GM12878 (cell line): ENCODE measurements at regions not wholly inside any gene's neighbourhood (a gene's known extent, or its start where the extent isn't known, plus 50 kb on each side); places are given as distances from the start of the nearest gene placed in this dataset.

ENCODE experiments used
- ATAC-seq: fragments of 200-7000 bp; cut with Tn5 transposase; 3 replicates; pipeline ENCODE4 v1.9.1; 2020; ENCODE audit warnings: mild to moderate bottlenecking, moderate library complexity
- BruUV-seq: library from RNA; stranded (reverse); fragments of 400-500 nt; replicated peaks from 2 replicates; lab custom pipeline; 2021; lab: Mats Ljungman, UMichigan
- CTCF ChIA-PET: fragments of 300-600 bp; sonication (Branson Sonifier 250); formaldehyde crosslinking; extraction: SDS; loops from one replicate; lab custom pipeline; 2021; ENCODE audit warnings: inconsistent platforms; lab: Yijun Ruan, JAX
- POLR2A ChIA-PET: fragments of 350-600 bp; formaldehyde crosslinking; extraction: SDS; loops from one replicate; lab custom pipeline; 2021; ENCODE audit warnings: inconsistent platforms; lab: Charles Lee
- RAD21 ChIA-PET: fragments of 300-600 bp; sonication (Branson Sonifier 250); formaldehyde crosslinking; loops from one replicate; lab custom pipeline; 2023; ENCODE audit warnings: antibody characterized with exemption; ENCODE audit not compliant: unreplicated experiment; lab: Charles Lee
- SMC1A ChIA-PET: fragments of 300-600 bp; sonication (Branson Sonifier 250); formaldehyde crosslinking; loops from one replicate; lab custom pipeline; 2023; ENCODE audit not compliant: unreplicated experiment, uncharacterized antibody; lab: Charles Lee
- DNase-seq: peaks from one replicate; pipeline ENCODE4 v3.0.0-alpha.2; 2011; ENCODE audit warnings: low read depth, low spot score
- FAIRE-seq: peaks from 3 replicates; lab custom pipeline; 2011; peaks lifted over from hg19 to GRCh38; lab: Jason Lieb, UNC
- H2AFZ ChIP-seq: 2 replicates; pipeline ENCODE4 v1.6.0; 2011; ENCODE audit warnings: low read depth, low read length, control low read depth; ENCODE audit not compliant: control insufficient read depth
- H3K27ac ChIP-seq: 2 replicates; pipeline ENCODE4 v1.5.1; 2011; ENCODE audit warnings: control low read depth; ENCODE audit not compliant: control insufficient read depth, insufficient read depth
- H3K27me3 ChIP-seq, 2 experiments: replicated peaks in 1 of 2; 2 replicates each; pipeline versions ENCODE4 v1.6.0 to v1.6.1; 2011; ENCODE audit warnings: low read length in 1 of 2; ENCODE audit not compliant: control insufficient read depth in 2 of 2, insufficient read depth in 2 of 2
- H3K36me3 ChIP-seq, 2 experiments: 2 replicates each; pipeline ENCODE4 v1.5.1; 2011; ENCODE audit warnings: low read length in 1 of 2; ENCODE audit not compliant: control insufficient read depth in 2 of 2, insufficient read depth in 2 of 2
- H3K4me1 ChIP-seq: 2 replicates; pipeline ENCODE4 v1.6.1; 2011; ENCODE audit warnings: mild to moderate bottlenecking, low read length, moderate library complexity, mixed read lengths; ENCODE audit not compliant: control insufficient read depth, insufficient read depth
- H3K4me2 ChIP-seq: 2 replicates; pipeline ENCODE4 v1.6.0; 2011; ENCODE audit warnings: control low read depth; ENCODE audit not compliant: control insufficient read depth, insufficient read depth
- H3K4me3 ChIP-seq: fragments of 200-600 bp; sonication (generic); 2 replicates; pipeline ENCODE4 v1.5.1; 2016
- H3K79me2 ChIP-seq: 2 replicates; pipeline ENCODE4 v1.6.0; 2011; ENCODE audit warnings: low read length; ENCODE audit not compliant: control insufficient read depth, insufficient read depth
- H3K9ac ChIP-seq: 2 replicates; pipeline ENCODE4 v1.8.0; 2011; ENCODE audit warnings: low read length, control low read depth, mixed read lengths; ENCODE audit not compliant: control insufficient read depth, insufficient read depth
- H3K9me3 ChIP-seq: replicated peaks from 3 replicates; pipeline ENCODE4 v1.5.1; 2011; ENCODE audit warnings: mild to moderate bottlenecking, low read length; ENCODE audit not compliant: control insufficient read depth, insufficient read depth
- H4K20me1 ChIP-seq: 2 replicates; pipeline ENCODE4 v1.6.0; 2011; ENCODE audit not compliant: control insufficient read depth, insufficient read depth
- IKZF2 ChIP-seq, 2 experiments: fragments of 450-650 bp; IDR thresholded peaks; 2 replicates each; pipeline ENCODE4 v1.6.1; 2017; ENCODE audit warnings: mild to moderate bottlenecking in 2 of 2, moderate library complexity in 2 of 2
- NFXL1 ChIP-seq: fragments of 450-650 bp; IDR thresholded peaks from 2 replicates; pipeline ENCODE4 v1.6.1; 2017; ENCODE audit warnings: antibody characterized with exemption, mild to moderate bottlenecking, borderline replicate concordance
- NFYB ChIP-seq: IDR thresholded peaks from 2 replicates; pipeline ENCODE4 v1.6.1; 2011; ENCODE audit warnings: low read depth, mild to moderate bottlenecking, low read length, improper control_type of control experiment, moderate library complexity; ENCODE audit not compliant: insufficient read depth
- SRF ChIP-seq, 2 experiments: IDR thresholded peaks; 2 replicates each; pipeline ENCODE4 v1.6.1; 2011; ENCODE audit warnings: low read depth in 2 of 2, low read length in 2 of 2, mild to moderate bottlenecking in 1 of 2, moderate library complexity in 1 of 2
- ZNF274 ChIP-seq: IDR thresholded peaks from one replicate; pipeline ENCODE4 v1.8.0; 2011; ENCODE audit not compliant: insufficient read length, insufficient read depth
- ZSCAN29 ChIP-seq: fragments of 450-650 bp; IDR thresholded peaks from 2 replicates; pipeline ENCODE4 v1.6.1; 2017; ENCODE audit warnings: mild to moderate bottlenecking, moderate library complexity
- WGBS: methylation state at CpG from one replicate; pipeline ENCODE4 v1.1.6; 2016; ENCODE audit warnings: low lambda C conversion rate; ENCODE audit not compliant: insufficient replicate concordance, insufficient coverage; ENCODE audit errors: missing lambda C conversion rate; 5-methylcytosine and 5-hydroxymethylcytosine counted together
- in situ Hi-C: fragments of 300-500 bp; cut with MboI; formaldehyde crosslinking; loops from 9 replicates; pipeline ENCODE4 v1.14.3; 2018; ENCODE audit warnings: mixed read lengths
- intact Hi-C: fragments of 100-400 bp; cut with micrococcal nuclease; formaldehyde crosslinking; loops from one replicate; pipeline ENCODE4 v1.14.2; 2022; ENCODE audit not compliant: unreplicated experiment
- TF ChIP-seq, protein P1 (sequence below): fragments of 450-650 bp; IDR thresholded peaks from 2 replicates; pipeline ENCODE4 v1.6.1; 2017; ENCODE audit warnings: mild to moderate bottlenecking, moderate library complexity
- TF ChIP-seq, protein P2 (sequence below): fragments of 450-650 bp; IDR thresholded peaks from 2 replicates; pipeline ENCODE4 v1.6.1; 2018; ENCODE audit warnings: borderline replicate concordance, mild to moderate bottlenecking; ENCODE audit not compliant: partially characterized antibody

DNA sequence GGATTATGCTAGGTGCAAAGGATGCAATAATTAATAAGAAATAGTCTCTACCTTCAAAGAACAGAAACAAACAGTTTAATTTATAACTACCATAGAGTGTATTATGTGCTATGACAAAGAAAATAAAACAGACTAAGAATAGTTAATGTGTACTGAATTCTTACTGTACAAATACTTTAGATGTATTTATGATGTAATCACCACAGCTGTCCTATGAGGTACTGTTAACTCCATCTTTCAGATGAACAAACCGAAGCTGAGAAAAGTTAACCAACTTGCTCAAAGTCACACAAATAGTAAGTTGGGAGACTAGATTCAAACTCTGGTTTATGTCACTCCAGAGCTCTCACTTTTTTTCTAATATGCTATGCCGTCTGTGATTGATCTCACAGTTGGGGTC is 77.0 kb upstream of the FGGY start (continued):
- TF ChIP-seq SRF (IDR thresholded peaks at IDR 0.05; ENCODE audit: low read depth in 2 of 2, low read length in 2 of 2) (no peak), ZSCAN29 (no peak)
- TF ChIP-seq, protein P1, sequence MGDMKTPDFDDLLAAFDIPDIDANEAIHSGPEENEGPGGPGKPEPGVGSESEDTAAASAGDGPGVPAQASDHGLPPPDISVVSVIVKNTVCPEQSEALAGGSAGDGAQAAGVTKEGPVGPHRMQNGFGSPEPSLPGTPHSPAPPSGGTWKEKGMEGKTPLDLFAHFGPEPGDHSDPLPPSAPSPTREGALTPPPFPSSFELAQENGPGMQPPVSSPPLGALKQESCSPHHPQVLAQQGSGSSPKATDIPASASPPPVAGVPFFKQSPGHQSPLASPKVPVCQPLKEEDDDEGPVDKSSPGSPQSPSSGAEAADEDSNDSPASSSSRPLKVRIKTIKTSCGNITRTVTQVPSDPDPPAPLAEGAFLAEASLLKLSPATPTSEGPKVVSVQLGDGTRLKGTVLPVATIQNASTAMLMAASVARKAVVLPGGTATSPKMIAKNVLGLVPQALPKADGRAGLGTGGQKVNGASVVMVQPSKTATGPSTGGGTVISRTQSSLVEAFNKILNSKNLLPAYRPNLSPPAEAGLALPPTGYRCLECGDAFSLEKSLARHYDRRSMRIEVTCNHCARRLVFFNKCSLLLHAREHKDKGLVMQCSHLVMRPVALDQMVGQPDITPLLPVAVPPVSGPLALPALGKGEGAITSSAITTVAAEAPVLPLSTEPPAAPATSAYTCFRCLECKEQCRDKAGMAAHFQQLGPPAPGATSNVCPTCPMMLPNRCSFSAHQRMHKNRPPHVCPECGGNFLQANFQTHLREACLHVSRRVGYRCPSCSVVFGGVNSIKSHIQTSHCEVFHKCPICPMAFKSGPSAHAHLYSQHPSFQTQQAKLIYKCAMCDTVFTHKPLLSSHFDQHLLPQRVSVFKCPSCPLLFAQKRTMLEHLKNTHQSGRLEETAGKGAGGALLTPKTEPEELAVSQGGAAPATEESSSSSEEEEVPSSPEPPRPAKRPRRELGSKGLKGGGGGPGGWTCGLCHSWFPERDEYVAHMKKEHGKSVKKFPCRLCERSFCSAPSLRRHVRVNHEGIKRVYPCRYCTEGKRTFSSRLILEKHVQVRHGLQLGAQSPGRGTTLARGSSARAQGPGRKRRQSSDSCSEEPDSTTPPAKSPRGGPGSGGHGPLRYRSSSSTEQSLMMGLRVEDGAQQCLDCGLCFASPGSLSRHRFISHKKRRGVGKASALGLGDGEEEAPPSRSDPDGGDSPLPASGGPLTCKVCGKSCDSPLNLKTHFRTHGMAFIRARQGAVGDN: no peak

DNA sequence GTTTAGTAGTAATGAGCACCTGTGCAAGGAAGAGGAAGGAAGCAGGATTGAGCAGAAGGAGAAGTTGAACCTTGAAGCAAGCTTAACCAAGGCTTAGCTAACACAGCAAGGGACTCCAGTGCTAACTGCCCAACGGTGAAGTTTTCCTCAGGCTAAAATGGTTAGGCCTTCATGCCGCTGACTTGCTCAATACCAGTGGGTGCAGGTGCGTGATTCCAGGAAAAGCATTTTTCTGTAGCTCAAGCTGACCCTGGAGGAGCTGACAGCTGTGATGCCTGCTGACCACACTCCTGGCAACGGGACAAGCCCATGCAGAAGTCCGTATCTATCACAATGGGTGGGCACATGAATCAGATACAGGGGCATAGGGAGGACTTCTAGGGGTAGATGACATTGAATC is 76.5 kb upstream of the FGGY start:
- FAIRE-seq (no peak), ATAC-seq (no peak), DNase-seq (no peak)
- Histone ChIP-seq H3K4me1 (no peaks in the 10 kb centered on the region), H3K27me3 (no peaks in the 10 kb centered on the region), H3K4me3 (no peak overlapping the region), H3K9me3 (no peaks in the 10 kb centered on the region), H3K9ac (no peak overlapping the region), H3K79me2 (no peaks in the 10 kb centered on the region), H4K20me1 (no peaks in the 10 kb centered on the region), H3K36me3 (no peaks in the 10 kb centered on the region), H2AFZ (no peak overlapping the region), H3K4me2 (no peak overlapping the region), H3K27ac (no peak overlapping the region)
- ChIA-PET SMC1A (interaction anchor here (1.0 kb wide), 1 partner anchor 11 kb away, joined by 3 read pairs; no protein-coding TSS in a partner anchor), POLR2A (no interaction called here), CTCF (no interaction called here), RAD21 (no interaction called here)
- in situ Hi-C loops (no loop called here), intact Hi-C loops (no loop called here)
- 74% methylated on average over 5 of the region's 5 CpGs for WGBS
- BruUV-seq: no TSS peak
- TF ChIP-seq NFYB: no peak
- no peak for TF ChIP-seq NFXL1
- TF ChIP-seq, protein P2, sequence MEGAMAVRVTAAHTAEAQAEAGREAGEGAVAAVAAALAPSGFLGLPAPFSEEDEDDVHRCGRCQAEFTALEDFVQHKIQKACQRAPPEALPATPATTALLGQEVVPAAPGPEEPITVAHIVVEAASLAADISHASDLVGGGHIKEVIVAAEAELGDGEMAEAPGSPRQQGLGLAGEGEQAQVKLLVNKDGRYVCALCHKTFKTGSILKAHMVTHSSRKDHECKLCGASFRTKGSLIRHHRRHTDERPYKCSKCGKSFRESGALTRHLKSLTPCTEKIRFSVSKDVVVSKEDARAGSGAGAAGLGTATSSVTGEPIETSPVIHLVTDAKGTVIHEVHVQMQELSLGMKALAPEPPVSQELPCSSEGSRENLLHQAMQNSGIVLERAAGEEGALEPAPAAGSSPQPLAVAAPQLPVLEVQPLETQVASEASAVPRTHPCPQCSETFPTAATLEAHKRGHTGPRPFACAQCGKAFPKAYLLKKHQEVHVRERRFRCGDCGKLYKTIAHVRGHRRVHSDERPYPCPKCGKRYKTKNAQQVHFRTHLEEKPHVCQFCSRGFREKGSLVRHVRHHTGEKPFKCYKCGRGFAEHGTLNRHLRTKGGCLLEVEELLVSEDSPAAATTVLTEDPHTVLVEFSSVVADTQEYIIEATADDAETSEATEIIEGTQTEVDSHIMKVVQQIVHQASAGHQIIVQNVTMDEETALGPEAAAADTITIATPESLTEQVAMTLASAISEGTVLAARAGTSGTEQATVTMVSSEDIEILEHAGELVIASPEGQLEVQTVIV: no peak
- no peak for TF ChIP-seq IKZF2 (IDR thresholded peaks at IDR 0.05)
- no peak for TF ChIP-seq ZNF274
